Stomach (tissue), 4 donors: ENCODE measurements at regions not wholly inside any gene's neighbourhood (a gene's known extent, or its start where the extent isn't known, plus 50 kb on each side); places are given as distances from the start of the nearest gene placed in this dataset.

Source experiments
- CTCF ChIP-seq, 7 experiments: fragments of 450-650 bp in 4 of 7; fragments of 200-600 bp in 3 of 7; sonication (generic) in 3 of 7; IDR thresholded peaks; one replicate each; pipeline ENCODE4 v1.5.1; 2016 to 2019; ENCODE audit warnings: antibody characterized with exemption in 7 of 7, control low read depth in 2 of 7, mild to moderate bottlenecking in 1 of 7
- POLR2A ChIP-seq, 4 donors: fragments of 450-650 bp; IDR thresholded peaks; one replicate each; pipeline ENCODE4 v1.6.1; 2016; ENCODE audit warnings: antibody characterized with exemption in 4 of 4, control low read depth in 2 of 4, mild to moderate bottlenecking in 1 of 4, moderate library complexity in 1 of 4
- POLR2AphosphoS5 ChIP-seq, 3 donors: sonication (generic); formaldehyde crosslinking; IDR thresholded peaks; one replicate each; pipeline ENCODE4 v1.6.1; 2016; ENCODE audit warnings: antibody characterized with exemption in 3 of 3

DNA sequence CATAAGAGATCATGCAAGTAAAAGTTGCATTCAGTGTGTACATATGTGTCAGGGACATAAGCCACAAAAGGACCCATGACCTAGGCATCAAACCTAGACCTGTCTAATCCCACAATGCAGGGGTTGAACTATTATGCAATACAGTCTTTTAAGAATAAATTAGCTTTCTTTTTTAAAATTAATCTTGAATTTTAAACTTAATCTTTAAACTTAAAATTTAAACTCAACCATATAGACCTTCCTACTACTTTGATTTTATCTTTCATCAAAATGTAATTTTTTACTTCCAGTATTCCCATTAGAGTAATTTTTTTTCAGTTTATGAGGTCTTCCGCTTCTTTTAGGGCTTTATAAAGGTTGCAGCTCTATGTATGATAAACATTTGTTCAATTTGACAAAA, 702.9 kb downstream of the SUCLG1 start:
- TF ChIP-seq CTCF (IDR thresholded peaks at IDR 0.05): no peak
- TF ChIP-seq POLR2AphosphoS5 (IDR thresholded peaks at IDR 0.05): no peak
- TF ChIP-seq POLR2A (IDR thresholded peaks at IDR 0.05): no peak
